ENCODE measurements at regions not wholly inside any gene's neighbourhood (a gene's known extent, or its start where the extent isn't known, plus 50 kb on each side); places are given as distances from the start of the nearest gene placed in this dataset.

GRCh38 chr14:51780741-51781140 lies 79.7 kb upstream of the GNG2 start:
- no peak for ATAC-seq

GRCh38 chr14:51781381-51781780 lies 79.0 kb upstream of the GNG2 start:
- no peak for ATAC-seq
- DNase-seq = no peak

More at GRCh38 chr14:51780741-51781140, 79.7 kb upstream of the GNG2 start:
- no peak for DNase-seq

GRCh38 chr14:51782435-51782834 lies 78.0 kb upstream of the GNG2 start:
- ATAC-seq (no peak), DNase-seq (no peak)

GRCh38 chr14:51783765-51784164 lies 76.6 kb upstream of the GNG2 start:
- no peak for DNase-seq
- ATAC-seq = peak; percentile 43

GRCh38 chr14:51784466-51784865 lies 75.9 kb upstream of the GNG2 start:
- DNase-seq = no peak
- ATAC-seq = no peak

- DNase-seq (no peak), ATAC-seq (no peak)
Measured at GRCh38 chr14:51786227-51786626, 74.2 kb upstream of the GNG2 start.

GRCh38 chr14:51787352-51787751 lies 73.1 kb upstream of the GNG2 start:
- DNase-seq (no peak), ATAC-seq (no peak)

GRCh38 chr14:51789114-51789513 lies 71.3 kb upstream of the GNG2 start:
- DNase-seq (no peak), ATAC-seq (no peak)

GRCh38 chr14:51789596-51789995 lies 70.8 kb upstream of the GNG2 start:
- ATAC-seq (no peak), DNase-seq (no peak)

GRCh38 chr14:51792809-51793208 lies 67.6 kb upstream of the GNG2 start:
- ATAC-seq (no peak), DNase-seq (no peak)

- DNase-seq = no peak
- no peak for ATAC-seq
Measured at GRCh38 chr14:51805541-51805940, 54.9 kb upstream of the GNG2 start.

- ATAC-seq = no peak
- DNase-seq = no peak
Measured at GRCh38 chr14:51806026-51807023, 54.1 kb upstream of the GNG2 start.

GRCh38 chr14:51807356-51807755 lies 53.1 kb upstream of the GNG2 start:
- DNase-seq (no peak), ATAC-seq (no peak)
